Spleen (tissue), 11 donors: ENCODE measurements at regions not wholly inside any gene's neighbourhood (a gene's known extent, or its start where the extent isn't known, plus 50 kb on each side); places are given as distances from the start of the nearest gene placed in this dataset.

Experiments
- DNase-seq: peaks from one replicate; pipeline ENCODE4 v3.0.0-alpha.2; 2020
- H3K27ac ChIP-seq, 8 donors: fragments of 200-600 bp; sonication (generic) in 7 of 8; 1 replicate in 4 of 8; 2 replicates in 4 of 8; pipeline versions ENCODE4 v1.5.0 to v1.8.0; 2016 to 2021; ENCODE audit warnings: inconsistent platforms in 4 of 8, mild to moderate bottlenecking in 4 of 8, moderate library complexity in 1 of 8
- H3K27me3 ChIP-seq, 7 donors: fragments of 200-600 bp; sonication (generic) in 6 of 7; replicated peaks in 1 of 7; 1 replicate in 4 of 7; 2 replicates in 3 of 7; pipeline versions ENCODE4 v1.5.0 to v1.8.0; 2016 to 2021; ENCODE audit warnings: inconsistent platforms in 3 of 7, mild to moderate bottlenecking in 1 of 7
- H3K36me3 ChIP-seq, 6 donors: fragments of 200-600 bp; sonication (generic) in 5 of 6; 1 replicate in 4 of 6; 2 replicates in 2 of 6; pipeline versions ENCODE4 v1.5.0 to v1.8.0; 2016 to 2021; ENCODE audit warnings: inconsistent platforms in 2 of 6
- H3K4me1 ChIP-seq, 6 donors: fragments of 200-600 bp; sonication (generic) in 5 of 6; 1 replicate in 3 of 6; 2 replicates in 3 of 6; pipeline versions ENCODE4 v1.5.0 to v1.8.0; 2016 to 2021; ENCODE audit warnings: inconsistent platforms in 3 of 6
- H3K4me3 ChIP-seq, 8 donors: fragments of 200-600 bp; sonication (generic) in 7 of 8; 1 replicate in 4 of 8; 2 replicates in 4 of 8; pipeline versions ENCODE4 v1.5.0 to v1.8.0; 2016 to 2021; ENCODE audit warnings: inconsistent platforms in 4 of 8, mild to moderate bottlenecking in 4 of 8, moderate library complexity in 2 of 8
- H3K9me3 ChIP-seq, 8 donors: fragments of 200-600 bp; sonication (generic) in 7 of 8; 1 replicate in 4 of 8; 2 replicates in 4 of 8; pipeline versions ENCODE4 v1.5.0 to v1.8.0; 2016 to 2021; ENCODE audit warnings: inconsistent platforms in 4 of 8
- POLR2A ChIP-seq, 3 donors: fragments of 450-650 bp; IDR thresholded peaks; one replicate each; pipeline ENCODE4 v1.5.1; 2017; ENCODE audit warnings: antibody characterized with exemption in 3 of 3, mild to moderate bottlenecking in 1 of 3
- POLR2AphosphoS5 ChIP-seq, 3 donors: sonication (generic); formaldehyde crosslinking; IDR thresholded peaks; one replicate each; pipeline ENCODE4 v1.5.1; 2017; ENCODE audit warnings: antibody characterized with exemption in 3 of 3
- WGBS, 5 donors: extraction: QIAGEN DNeasy Blood & Tissue Kit in 3 of 5; methylation state at CpG; one replicate each; pipeline versions ENCODE4 v1.1.5 to v1.1.7; 2013 to 2018; 5-methylcytosine and 5-hydroxymethylcytosine counted together
- intact Hi-C: fragments of 100-400 bp; cut with DNase I; formaldehyde crosslinking; loops from one replicate; pipeline ENCODE4 v1.15.0; 2023; ENCODE audit warnings: low total_unique reads
- TF ChIP-seq, protein P1 (sequence below), 11 experiments: fragments of 200-600 bp in 7 of 11; fragments of 450-650 bp in 4 of 11; sonication (generic) in 4 of 11; IDR thresholded peaks in 8 of 11; conservative IDR thresholded peaks in 3 of 11; 1 replicate in 7 of 11; 2 replicates in 4 of 11; pipeline versions ENCODE4 v1.4.0 to v1.8.0; 2016 to 2021; ENCODE audit warnings: antibody characterized with exemption in 11 of 11, inconsistent platforms in 4 of 11, mild to moderate bottlenecking in 1 of 11
- donor health status: healthy with polysubstance abuse.
- donor health status: DM: no; HTN: no; CAD: no; lungs with moderate emphysema.
- donor health status: DM: no; HTN: no; CAD: no.
- donor health status: Bipolar disorder and iron deficiency.
- donor health status: healthy.
- donor health status: DM: no; HTN: no; CAD: no.
- donor health status: DM: yes; HTN: yes; CAD: no.

DNA sequence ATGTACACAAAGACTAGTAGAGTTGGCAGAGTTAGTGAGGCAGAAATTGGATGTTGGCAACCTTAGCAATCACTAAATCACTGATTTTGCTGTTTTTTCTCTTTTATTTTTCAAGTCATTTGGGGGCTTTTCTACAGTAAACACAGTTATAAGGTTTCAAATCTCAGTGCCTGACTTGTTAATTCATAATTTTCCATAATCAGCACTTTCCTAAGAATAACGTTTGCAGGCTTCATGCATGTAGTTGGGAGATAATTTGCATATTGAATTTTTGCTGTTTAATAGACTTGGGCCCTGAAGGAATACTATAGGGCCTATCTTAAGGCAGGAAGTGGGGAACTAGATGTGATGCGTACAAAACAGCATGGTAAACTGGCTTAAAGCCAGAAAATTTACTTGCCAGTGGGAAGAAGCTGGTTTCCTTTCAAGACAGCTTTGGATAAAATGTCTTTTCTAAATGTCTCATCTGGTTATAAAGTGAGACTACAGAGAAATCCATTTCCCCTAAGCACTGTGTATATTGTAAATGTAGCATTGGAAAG lies 127.2 kb upstream of the SMIM21 start:
- H3K4me1 ChIP-seq: no peaks in the 10 kb centered on the region
- no peaks in the 10 kb centered on the region for H3K27me3 ChIP-seq
- no peaks in the 10 kb centered on the region for H3K36me3 ChIP-seq
- TF ChIP-seq POLR2A (IDR thresholded peaks at IDR 0.05) (no peak), POLR2AphosphoS5 (IDR thresholded peaks at IDR 0.05) (no peak)
- TF ChIP-seq, protein P1, sequence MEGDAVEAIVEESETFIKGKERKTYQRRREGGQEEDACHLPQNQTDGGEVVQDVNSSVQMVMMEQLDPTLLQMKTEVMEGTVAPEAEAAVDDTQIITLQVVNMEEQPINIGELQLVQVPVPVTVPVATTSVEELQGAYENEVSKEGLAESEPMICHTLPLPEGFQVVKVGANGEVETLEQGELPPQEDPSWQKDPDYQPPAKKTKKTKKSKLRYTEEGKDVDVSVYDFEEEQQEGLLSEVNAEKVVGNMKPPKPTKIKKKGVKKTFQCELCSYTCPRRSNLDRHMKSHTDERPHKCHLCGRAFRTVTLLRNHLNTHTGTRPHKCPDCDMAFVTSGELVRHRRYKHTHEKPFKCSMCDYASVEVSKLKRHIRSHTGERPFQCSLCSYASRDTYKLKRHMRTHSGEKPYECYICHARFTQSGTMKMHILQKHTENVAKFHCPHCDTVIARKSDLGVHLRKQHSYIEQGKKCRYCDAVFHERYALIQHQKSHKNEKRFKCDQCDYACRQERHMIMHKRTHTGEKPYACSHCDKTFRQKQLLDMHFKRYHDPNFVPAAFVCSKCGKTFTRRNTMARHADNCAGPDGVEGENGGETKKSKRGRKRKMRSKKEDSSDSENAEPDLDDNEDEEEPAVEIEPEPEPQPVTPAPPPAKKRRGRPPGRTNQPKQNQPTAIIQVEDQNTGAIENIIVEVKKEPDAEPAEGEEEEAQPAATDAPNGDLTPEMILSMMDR (IDR thresholded peaks at IDR 0.05 in 8 of 11, conservative IDR thresholded peaks at IDR 0.05 in 3 of 11): no peak
- WGBS, 5 donors: 47 to 64% (median 62%) methylated on average over 2 of the region's 2 CpGs
- no peak for DNase-seq
- H3K27ac ChIP-seq: no peak overlapping the region
- intact Hi-C loops: no loop called here
- no peaks in the 10 kb centered on the region for H3K9me3 ChIP-seq
- H3K4me3 ChIP-seq: no peak overlapping the region

DNA sequence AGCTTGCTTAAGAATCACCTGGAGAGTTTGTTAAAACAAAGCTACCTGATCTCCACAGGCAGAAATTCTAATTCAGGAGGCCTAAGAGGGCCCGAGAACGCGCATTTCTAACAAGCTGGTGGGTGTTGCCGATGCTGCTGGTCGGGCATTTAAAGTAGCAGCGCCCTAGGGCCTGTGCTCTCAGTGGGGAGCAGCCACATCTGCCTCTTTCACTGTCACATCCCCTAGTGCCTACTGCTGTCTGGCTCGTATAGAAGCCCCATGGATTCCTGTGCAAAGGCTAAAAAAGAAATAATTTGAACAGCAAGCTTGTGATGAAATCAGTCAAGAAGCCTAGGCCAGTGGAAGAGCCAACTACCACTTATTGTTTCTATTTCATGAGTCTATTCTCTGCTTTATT lies 126.7 kb upstream of the SMIM21 start:
- 80 to 87% (median 85%) methylated on average over 7 of the region's 7 CpGs for WGBS, 5 donors
- Histone ChIP-seq H3K27ac (no peak overlapping the region), H3K4me1 (no peaks in the 10 kb centered on the region), H3K4me3 (no peak overlapping the region), H3K27me3 (no peaks in the 10 kb centered on the region), H3K36me3 (no peaks in the 10 kb centered on the region), H3K9me3 (no peaks in the 10 kb centered on the region)
- DNase-seq: no peak
- intact Hi-C loops: no loop called here
- TF ChIP-seq POLR2A (IDR thresholded peaks at IDR 0.05): no peak
- TF ChIP-seq, protein P1 (IDR thresholded peaks at IDR 0.05 in 8 of 11, conservative IDR thresholded peaks at IDR 0.05 in 3 of 11): no peak
- TF ChIP-seq POLR2AphosphoS5 (IDR thresholded peaks at IDR 0.05): no peak

DNA sequence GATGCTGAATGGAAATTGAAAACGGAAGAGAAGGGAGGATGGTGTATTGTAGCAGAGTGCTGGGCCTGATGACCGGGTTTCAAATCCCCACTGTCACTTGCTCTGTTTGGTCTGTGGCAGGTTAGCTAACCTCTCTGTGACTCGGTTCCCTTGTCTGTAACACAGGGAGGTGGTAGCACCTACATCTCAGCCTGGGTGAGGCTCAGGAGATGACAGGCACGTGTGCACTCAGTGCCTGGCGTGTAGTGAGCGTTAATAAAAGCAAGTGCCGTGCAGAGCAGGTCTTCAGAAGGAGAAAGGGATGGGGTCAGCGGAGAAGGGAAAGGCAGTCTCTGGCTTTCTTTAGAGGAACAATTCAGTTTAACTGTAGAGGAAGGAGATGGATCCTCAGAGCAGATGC lies 125.5 kb upstream of the SMIM21 start:
- Histone ChIP-seq H3K27ac (no peak overlapping the region), H3K4me3 (no peak overlapping the region), H3K36me3 (no peaks in the 10 kb centered on the region), H3K27me3 (no peaks in the 10 kb centered on the region), H3K9me3 (no peaks in the 10 kb centered on the region), H3K4me1 (no peaks in the 10 kb centered on the region)
- no peak for TF ChIP-seq POLR2A (IDR thresholded peaks at IDR 0.05)
- TF ChIP-seq POLR2AphosphoS5 (IDR thresholded peaks at IDR 0.05): no peak
- TF ChIP-seq, protein P1 (IDR thresholded peaks at IDR 0.05 in 8 of 11, conservative IDR thresholded peaks at IDR 0.05 in 3 of 11): no peak
- intact Hi-C loops: no loop called here
- no peak for DNase-seq
- WGBS, 5 donors: 85 to 92% (median 90%) methylated on average over 8 of the region's 8 CpGs

DNA sequence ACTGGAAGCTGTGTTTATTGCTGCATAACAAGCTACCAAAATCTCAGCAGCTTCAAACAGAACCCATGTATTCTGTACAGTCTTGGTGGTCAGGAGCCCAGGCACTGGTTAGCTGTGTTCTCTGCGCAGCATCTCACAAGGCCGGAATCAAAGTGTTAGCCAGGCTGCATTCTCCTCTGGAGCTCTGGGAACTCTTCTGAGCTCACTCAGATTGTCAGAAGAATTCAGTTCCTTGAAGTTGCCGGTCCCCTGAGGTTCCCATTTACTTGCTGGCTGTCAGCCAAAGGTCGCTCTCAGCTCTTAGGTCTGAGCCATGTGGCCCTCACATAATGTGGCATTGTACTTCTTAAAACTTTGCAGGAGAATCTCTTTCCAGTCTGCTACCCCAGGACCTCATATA lies 123.6 kb upstream of the SMIM21 start:
- intact Hi-C loops: no loop called here
- DNase-seq: no peak
- Histone ChIP-seq H3K4me1 (no peaks in the 10 kb centered on the region), H3K9me3 (no peaks in the 10 kb centered on the region), H3K27me3 (no peaks in the 10 kb centered on the region), H3K36me3 (no peaks in the 10 kb centered on the region), H3K27ac (no peak overlapping the region), H3K4me3 (no peak overlapping the region)
- 45 to 56% (median 49%) methylated on average over 3 to 4 of the region's 4 CpGs for WGBS, 5 donors
- TF ChIP-seq POLR2AphosphoS5 (IDR thresholded peaks at IDR 0.05) (no peak), POLR2A (IDR thresholded peaks at IDR 0.05) (no peak)
- TF ChIP-seq, protein P1 (IDR thresholded peaks at IDR 0.05 in 8 of 11, conservative IDR thresholded peaks at IDR 0.05 in 3 of 11): no peak
